ENCODE measurements at regions not wholly inside any gene's neighbourhood (a gene's known extent, or its start where the extent isn't known, plus 50 kb on each side); places are given as distances from the start of the nearest gene placed in this dataset.

DNA sequence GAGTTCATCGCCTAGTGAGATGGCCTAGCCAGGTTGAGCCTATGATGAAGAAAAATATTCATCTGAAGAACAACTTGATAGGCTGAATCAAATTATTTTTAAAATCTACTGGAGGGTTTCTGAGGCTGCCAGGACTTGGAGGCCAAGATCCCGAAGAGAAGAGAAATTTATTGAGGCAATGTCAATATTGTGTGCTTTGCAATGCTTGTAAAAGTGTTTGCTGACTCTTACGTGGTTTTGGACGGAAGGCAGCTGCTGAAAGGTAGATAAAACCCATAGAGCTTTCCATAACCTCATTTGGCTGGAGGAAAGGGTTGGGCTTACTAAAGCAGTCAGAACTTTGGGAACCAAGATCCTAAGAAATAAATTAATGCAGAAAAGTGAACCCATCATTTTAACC is 361.0 kb upstream of the IL12A start:
- DNase-seq: no peak

GRCh38 chr3:159629329-159630084 is 359.1 kb upstream of the IL12A start:
- DNase-seq: no peak

DNA sequence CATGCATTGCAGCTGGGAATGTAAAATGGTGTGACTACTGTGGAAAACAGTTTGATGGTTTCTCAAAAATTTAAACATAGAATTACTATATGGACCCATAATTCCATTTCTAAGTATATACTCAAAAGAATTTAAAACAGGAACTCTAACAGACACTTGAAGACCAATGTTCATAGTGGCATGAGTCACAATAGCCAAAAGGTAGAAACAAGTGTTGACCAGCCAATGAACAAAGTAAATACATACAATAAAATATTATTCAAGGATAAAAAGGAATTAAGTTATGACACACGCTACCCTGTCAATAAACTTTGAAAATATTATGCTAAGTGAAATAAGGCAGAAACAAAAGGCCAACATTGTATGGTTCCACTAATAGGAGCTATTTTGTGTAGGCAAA is 357.4 kb upstream of the IL12A start:
- no peak for DNase-seq

DNA sequence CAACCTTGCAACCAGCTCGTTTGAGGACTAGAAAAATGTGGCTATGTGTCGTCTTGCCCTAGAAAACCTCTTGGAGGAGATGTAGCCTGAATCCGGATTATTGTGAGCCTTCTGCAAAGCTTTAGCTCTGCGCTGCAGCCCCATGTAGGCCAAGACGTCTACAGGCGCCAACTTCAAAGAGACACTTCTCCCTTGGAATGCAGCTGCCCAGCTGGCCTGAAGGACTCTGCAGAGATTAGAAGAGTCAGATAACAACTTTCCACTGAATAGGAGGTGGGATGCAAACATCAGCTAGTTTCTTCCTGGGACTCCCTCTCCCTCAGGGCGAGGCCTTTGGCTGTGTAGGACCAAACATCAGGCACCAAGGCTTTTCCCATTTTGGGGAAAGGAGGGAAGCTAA is 356.5 kb upstream of the IL12A start:
- DNase-seq: no peak

DNA sequence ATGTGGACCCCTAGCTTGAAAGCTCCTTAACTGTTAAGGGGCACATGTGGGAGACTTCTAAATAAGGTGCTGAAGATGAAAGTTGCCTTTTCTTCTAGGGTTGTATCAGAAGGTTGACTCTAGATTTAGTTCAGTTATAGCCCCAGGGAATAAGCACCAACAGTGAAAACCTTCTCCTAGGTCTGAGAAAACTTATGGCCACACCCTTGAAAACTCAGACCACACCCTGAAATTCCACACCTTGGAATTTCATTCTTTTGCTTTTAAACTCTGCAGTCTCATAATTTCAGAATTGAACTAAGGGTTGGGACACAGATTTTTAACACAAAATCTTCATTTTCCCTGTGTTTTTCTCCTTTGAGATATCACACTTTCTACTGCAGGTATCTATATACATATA is 355.8 kb upstream of the IL12A start:
- no peak for DNase-seq

DNA sequence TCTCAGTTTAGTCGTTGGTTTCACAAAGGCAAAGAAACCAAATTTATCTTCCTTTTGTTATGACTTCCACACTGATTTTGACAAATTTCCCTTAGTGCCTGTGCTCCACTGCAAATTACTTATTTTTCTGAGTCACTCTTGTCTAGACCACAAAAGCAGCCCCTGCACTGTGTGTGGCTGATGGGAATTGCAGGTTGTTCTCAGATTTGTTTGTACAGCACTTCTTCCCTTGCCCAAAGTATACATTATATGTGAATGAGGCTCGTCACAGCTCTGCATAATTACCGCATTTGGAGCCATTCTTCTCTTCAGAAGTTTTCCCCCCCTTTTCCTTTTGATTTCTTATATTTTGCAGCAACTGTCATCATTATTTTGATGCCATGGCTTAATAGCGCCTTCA is 354.2 kb upstream of the IL12A start:
- peak; percentile 73 for DNase-seq

DNA sequence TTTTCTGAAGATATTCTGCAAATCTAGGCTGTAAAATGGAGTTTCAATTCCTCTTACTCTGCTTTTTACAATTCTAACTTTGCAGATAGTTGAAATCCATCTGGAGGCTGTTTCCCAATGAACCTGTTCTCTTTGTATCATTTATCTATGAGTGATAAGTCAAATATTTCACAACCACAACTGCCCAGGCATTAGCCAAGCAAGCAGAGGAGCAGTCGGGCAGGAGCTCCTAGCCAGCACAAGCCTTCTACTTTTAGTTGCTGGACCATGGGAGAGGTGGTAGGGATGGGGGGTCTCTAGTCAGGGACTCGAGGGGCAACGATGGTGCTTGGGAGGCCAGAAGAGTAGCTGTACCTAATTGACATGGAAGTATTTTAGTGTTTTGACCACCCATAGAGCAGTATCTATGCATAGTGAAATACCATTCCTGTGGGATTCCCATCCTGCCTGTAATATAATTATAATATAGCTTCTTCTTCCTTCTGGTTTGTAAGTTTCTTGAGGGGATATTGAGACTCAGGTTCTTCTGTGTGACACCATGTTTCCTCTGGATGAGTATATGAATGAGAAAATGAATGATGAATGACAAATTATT is 353.5 kb upstream of the IL12A start:
- peak; percentile 29 for DNase-seq

- DNase-seq: peak; percentile 84
Observed at GRCh38 chr3:159637883-159638542, 350.6 kb upstream of the IL12A start.

DNA sequence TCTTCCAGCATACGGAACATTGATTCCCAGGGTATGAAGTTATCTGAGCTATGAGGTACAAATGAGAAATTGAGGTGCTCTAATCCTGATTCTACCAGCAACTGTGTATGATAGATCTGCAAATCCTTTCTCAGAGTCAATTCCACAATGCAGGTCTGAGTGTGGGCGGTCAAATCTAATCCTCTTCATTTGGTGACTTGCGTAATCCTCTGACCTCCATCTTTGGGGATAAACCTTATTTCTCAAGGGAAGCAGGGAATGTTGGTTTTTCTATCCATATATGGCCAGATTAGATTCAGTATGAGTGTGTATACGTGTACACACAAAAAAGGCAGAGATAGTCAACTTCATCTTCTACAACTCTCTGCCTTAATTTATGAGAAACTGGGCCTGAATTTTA is 348.4 kb upstream of the IL12A start:
- no peak for DNase-seq

- no peak for DNase-seq
Observed at GRCh38 chr3:159643406-159643805, 345.2 kb upstream of the IL12A start.

DNA sequence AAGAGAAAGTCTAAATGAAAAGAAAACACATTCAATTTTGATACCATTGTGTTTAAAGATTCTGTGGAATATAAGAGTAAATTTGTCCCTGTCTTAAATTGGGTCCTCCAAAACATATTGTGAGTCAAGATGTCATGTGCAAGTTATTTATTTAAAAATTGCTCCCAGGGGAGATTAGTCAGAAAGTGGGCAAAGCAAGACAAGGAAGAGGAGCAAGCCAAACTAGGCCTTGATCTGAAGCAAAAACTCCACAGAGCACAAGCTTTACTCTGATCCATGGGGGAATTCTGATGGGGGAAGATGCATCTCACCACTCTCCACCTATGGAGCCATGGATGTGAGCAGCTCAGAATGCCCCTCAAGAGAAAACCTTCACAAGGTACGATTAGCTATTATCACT is 342.8 kb upstream of the IL12A start:
- peak; percentile 81 for DNase-seq

DNA sequence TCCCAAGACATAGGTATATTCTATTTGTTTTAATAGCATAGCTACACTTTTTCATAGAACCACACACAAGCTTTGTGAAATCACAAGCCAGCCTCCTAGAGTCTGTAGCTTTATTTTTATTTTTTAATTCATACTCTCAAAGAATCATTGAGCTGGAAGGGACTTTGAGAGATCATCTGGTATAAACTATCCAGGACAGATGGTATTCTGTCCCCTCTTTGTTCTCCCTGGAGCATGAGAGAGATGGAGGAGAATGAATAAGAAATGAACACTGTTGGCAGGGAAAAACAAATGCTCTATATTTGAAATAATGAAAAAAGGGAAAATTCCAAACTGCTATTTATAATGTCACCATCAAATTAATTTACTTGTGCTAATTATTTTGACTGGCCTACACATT is 338.7 kb upstream of the IL12A start:
- DNase-seq: no peak

DNA sequence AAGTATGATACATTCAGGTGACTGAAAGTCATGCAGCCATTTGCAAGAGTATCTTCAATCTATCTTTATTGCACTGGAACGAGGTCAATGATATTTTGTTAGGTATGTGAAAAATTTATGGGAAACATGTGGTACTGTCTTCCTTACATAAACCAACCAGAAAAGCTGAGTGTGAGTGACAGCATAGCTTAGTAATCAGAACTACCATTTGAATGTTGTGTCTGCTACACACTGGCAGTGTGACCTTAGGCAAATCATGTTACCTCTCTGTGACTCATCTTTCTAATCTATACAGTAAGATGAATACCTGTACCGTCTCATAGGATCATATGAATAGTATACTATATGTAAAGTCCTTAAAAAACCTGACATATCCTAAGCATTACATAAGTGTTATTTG is 337.9 kb upstream of the IL12A start:
- DNase-seq: no peak

DNA sequence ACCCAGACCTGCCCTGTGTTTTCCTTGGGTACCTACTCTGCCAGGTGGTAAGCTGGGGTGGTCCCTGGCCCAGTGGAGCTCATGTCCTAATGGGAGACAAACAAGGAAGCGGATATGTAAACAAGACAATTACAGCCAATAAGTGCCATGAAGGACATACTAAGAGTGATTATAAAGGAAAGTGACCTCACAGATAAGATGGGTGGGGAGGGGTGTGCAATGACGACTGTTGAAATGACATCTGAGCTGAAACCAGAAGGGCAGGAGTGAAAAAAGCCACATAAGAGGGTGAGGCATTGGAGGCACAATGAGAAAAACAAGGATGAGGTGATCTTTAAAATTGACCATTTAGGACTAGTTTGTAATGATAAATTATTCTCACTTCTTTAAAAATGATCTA is 336.2 kb upstream of the IL12A start:
- DNase-seq: no peak

GRCh38 chr3:159654183-159655134 is 334.2 kb upstream of the IL12A start:
- DNase-seq: no peak

DNA sequence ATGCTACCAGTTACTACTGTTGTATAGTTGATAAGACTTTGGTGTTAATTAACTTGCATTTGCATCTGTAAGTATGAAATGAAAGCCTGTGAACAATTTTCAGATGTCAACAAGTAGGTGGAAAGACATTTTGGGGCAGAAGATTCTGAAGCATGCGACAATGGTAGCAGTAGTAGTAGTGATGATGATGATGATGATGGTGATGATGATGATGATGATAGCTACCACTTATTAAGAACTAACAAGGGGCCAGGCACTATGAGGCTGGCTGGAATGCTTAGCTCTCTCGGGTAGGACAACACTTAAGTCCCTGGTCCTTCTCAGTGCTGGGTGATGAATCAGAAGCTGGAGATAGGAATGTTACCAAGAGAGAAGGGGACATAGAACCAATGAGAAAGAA is 333.4 kb upstream of the IL12A start:
- no peak for DNase-seq

GRCh38 chr3:159657176-159657575 is 331.5 kb upstream of the IL12A start:
- no peak for DNase-seq

GRCh38 chr3:159657629-159658028 is 331.0 kb upstream of the IL12A start:
- DNase-seq: no peak

GRCh38 chr3:159660326-159660725 is 328.3 kb upstream of the IL12A start:
- DNase-seq: no peak

- DNase-seq: no peak
Observed at GRCh38 chr3:159660901-159661300, 327.7 kb upstream of the IL12A start.

GRCh38 chr3:159662549-159662948 is 326.1 kb upstream of the IL12A start:
- no peak for DNase-seq

DNA sequence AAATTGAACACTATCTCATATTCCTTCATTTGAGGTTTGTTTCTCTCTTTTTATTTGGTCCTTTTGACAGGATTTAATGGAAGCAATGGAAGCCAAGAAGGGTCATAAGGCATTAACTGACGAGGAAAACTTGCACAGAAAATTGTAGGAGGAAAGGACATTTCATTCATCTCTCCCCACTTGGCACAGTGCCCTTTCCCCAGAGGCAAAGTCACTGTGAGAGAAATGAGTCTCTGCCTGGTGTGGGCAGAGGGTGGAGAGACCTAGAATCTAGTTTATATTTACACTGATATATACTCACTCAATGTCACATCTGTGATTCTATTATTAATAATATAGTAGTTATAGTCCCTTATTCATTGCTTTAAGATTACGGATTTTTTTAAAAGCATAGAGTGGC is 324.6 kb upstream of the IL12A start:
- DNase-seq: peak; percentile 11

- no peak for DNase-seq
Observed at GRCh38 chr3:159664653-159665052, 324.0 kb upstream of the IL12A start.

All from fibroblast of skin of scalp (primary cell).